GM23338 (cell line): ENCODE measurements at regions not wholly inside any gene's neighbourhood (a gene's known extent, or its start where the extent isn't known, plus 50 kb on each side); places are given as distances from the start of the nearest gene placed in this dataset.

ENCODE experiments used
- ATAC-seq: fragments of 200-7000 bp; cut with Tn5 transposase; 3 replicates; pipeline ENCODE4 v1.9.1; 2020
- DNase-seq: peaks from one replicate; pipeline ENCODE4 v3.0.0-alpha.2; 2015; ENCODE audit warnings: low spot score
- H2AFZ ChIP-seq: fragments of 200-600 bp; sonication (generic); 2 replicates; pipeline ENCODE4 v1.8.0; 2016; ENCODE audit warnings: antibody characterized with exemption, mild to moderate bottlenecking, moderate library complexity
- H3F3A ChIP-seq: fragments of 200-600 bp; sonication (generic); replicated peaks from 2 replicates; pipeline ENCODE4 v1.8.0; 2017; ENCODE audit warnings: antibody characterized with exemption, mixed run types, low read depth
- H3K27ac ChIP-seq: fragments of 200-600 bp; sonication (generic); 2 replicates; pipeline ENCODE4 v1.6.1; 2016; ENCODE audit warnings: low read depth
- H3K27me3 ChIP-seq: fragments of 200-600 bp; sonication (generic); 2 replicates; pipeline ENCODE4 v1.8.0; 2016; ENCODE audit warnings: mild to moderate bottlenecking, mixed run types, moderate library complexity; ENCODE audit not compliant: insufficient read depth
- H3K36me3 ChIP-seq: fragments of 200-600 bp; sonication (generic); 2 replicates; pipeline ENCODE4 v1.8.0; 2016; ENCODE audit warnings: mild to moderate bottlenecking; ENCODE audit not compliant: insufficient read depth
- H3K4me1 ChIP-seq: fragments of 200-600 bp; sonication (generic); 2 replicates; pipeline ENCODE4 v1.8.0; 2016; ENCODE audit warnings: mild to moderate bottlenecking, moderate library complexity; ENCODE audit not compliant: insufficient read depth
- H3K4me2 ChIP-seq: fragments of 200-600 bp; sonication (generic); 2 replicates; pipeline ENCODE4 v1.7.1; 2017; ENCODE audit warnings: mixed run types
- H3K4me3 ChIP-seq: fragments of 200-600 bp; sonication (generic); 2 replicates; pipeline ENCODE4 v1.6.1; 2016; ENCODE audit warnings: mixed run types
- H3K79me2 ChIP-seq: fragments of 200-600 bp; sonication (generic); replicated peaks from 2 replicates; pipeline ENCODE4 v1.8.0; 2017; ENCODE audit warnings: mild to moderate bottlenecking; ENCODE audit not compliant: insufficient read depth
- H3K9me2 ChIP-seq: fragments of 200-600 bp; sonication (generic); 2 replicates; pipeline ENCODE4 v1.8.0; 2017; ENCODE audit not compliant: insufficient read depth
- H4K20me1 ChIP-seq: fragments of 200-600 bp; sonication (generic); replicated peaks from 2 replicates; pipeline ENCODE4 v1.8.0; 2017; ENCODE audit warnings: mild to moderate bottlenecking; ENCODE audit not compliant: insufficient read depth
- H3K27ac Mint-ChIP-seq: 2 replicates; pipeline ENCODE4 v1.8.0; 2020; ENCODE audit warnings: inconsistent platforms, mild to moderate bottlenecking, moderate library complexity, mixed read lengths
- H3K27me3 Mint-ChIP-seq: 3 replicates; pipeline ENCODE4 v1.8.0; 2022; ENCODE audit warnings: low read depth, mild to moderate bottlenecking, moderate library complexity, mixed read lengths, inconsistent platforms; ENCODE audit not compliant: insufficient read depth, poor library complexity
- H3K36me3 Mint-ChIP-seq: 3 replicates; pipeline ENCODE4 v1.8.0; 2021; ENCODE audit warnings: low read depth, mild to moderate bottlenecking, inconsistent platforms, moderate library complexity, mixed read lengths
- H3K4me1 Mint-ChIP-seq: 3 replicates; pipeline ENCODE4 v1.8.0; 2020; ENCODE audit warnings: mild to moderate bottlenecking, inconsistent platforms, mixed read lengths
- H3K4me3 Mint-ChIP-seq: 3 replicates; pipeline ENCODE4 v1.8.0; 2021; ENCODE audit warnings: moderate library complexity, mild to moderate bottlenecking, inconsistent platforms, mixed read lengths
- H3K9me3 Mint-ChIP-seq: 3 replicates; pipeline ENCODE4 v1.8.0; 2020; ENCODE audit warnings: moderate library complexity, mild to moderate bottlenecking, inconsistent platforms, mixed read lengths
- CTCF ChIP-seq, 2 experiments: fragments of 200-600 bp in 1 of 2; sonication (generic) in 1 of 2; conservative IDR thresholded peaks; 2 replicates each; pipeline versions ENCODE4 v1.5.1 to v1.6.1; 2016 to 2017; ENCODE audit warnings: antibody characterized with exemption in 2 of 2, low read depth in 2 of 2, mild to moderate bottlenecking in 2 of 2, moderate library complexity in 1 of 2
- EZH2 ChIP-seq: fragments of 200-600 bp; sonication (generic); IDR thresholded peaks from one replicate; pipeline ENCODE4 v1.8.0; 2017; ENCODE audit warnings: antibody characterized with exemption, mild to moderate bottlenecking, low read depth; ENCODE audit not compliant: unreplicated experiment
- JUNB ChIP-seq: IDR thresholded peaks from one replicate; pipeline ENCODE4 v1.6.1; 2016; ENCODE audit warnings: antibody characterized with exemption; ENCODE audit not compliant: unreplicated experiment
- NANOG ChIP-seq: IDR thresholded peaks from 2 replicates; pipeline ENCODE4 v1.6.1; 2016; ENCODE audit warnings: antibody characterized with exemption, borderline replicate concordance
- POLR2AphosphoS5 ChIP-seq: IDR thresholded peaks from 2 replicates; pipeline ENCODE4 v1.6.1; 2016; ENCODE audit warnings: antibody characterized with exemption, low read depth
- STAT1 ChIP-seq: IDR thresholded peaks from one replicate; pipeline ENCODE4 v1.6.1; 2016; ENCODE audit warnings: antibody characterized with exemption; ENCODE audit not compliant: unreplicated experiment
- ZNF331 ChIP-seq: fragments of 250-450 bp; sonication (Bioruptor Pico); IDR thresholded peaks from 2 replicates; pipeline ENCODE4 v1.5.0; 2020; ENCODE audit warnings: low read depth, mild to moderate bottlenecking, moderate library complexity
- TF ChIP-seq, protein P1 (sequence below): IDR thresholded peaks from one replicate; pipeline ENCODE4 v1.6.1; 2018; ENCODE audit warnings: antibody characterized with exemption; ENCODE audit not compliant: unreplicated experiment
- TF ChIP-seq, protein P2 (sequence below): IDR thresholded peaks from 2 replicates; pipeline ENCODE4 v1.6.1; 2016; ENCODE audit warnings: antibody characterized with exemption

GRCh38 chr6:9398767-9399373 lies 963.5 kb upstream of the SLC35B3 start (continued):
- TF ChIP-seq CTCF (conservative IDR thresholded peaks at IDR 0.05; ENCODE audit: low read depth in 2 of 2): no peak

- H2AFZ ChIP-seq: peak overlapping the region; percentile 87; the same call in 1 of the 2 replicates
- H3K4me3 Mint-ChIP-seq: no peak overlapping the region
- H3F3A ChIP-seq: no peaks in the 10 kb centered on the region
- no peaks in the 10 kb centered on the region for H3K79me2 ChIP-seq
- H3K4me2 ChIP-seq: peak overlapping the region; percentile 58; the same call in 1 of the 2 replicates
- H3K27me3 Mint-ChIP-seq: no peaks in the 10 kb centered on the region
- ATAC-seq: peak; percentile 41
- peak; percentile 10 for DNase-seq
- H3K4me3 ChIP-seq: peak overlapping the region; percentile 42; the same call in 1 of the 2 replicates
- H3K9me2 ChIP-seq: no peaks in the 10 kb centered on the region
- no peaks in the 10 kb centered on the region for H4K20me1 ChIP-seq
- H3K36me3 Mint-ChIP-seq: no peaks in the 10 kb centered on the region
- no peaks in the 10 kb centered on the region for H3K9me3 Mint-ChIP-seq
- no peaks in the 10 kb centered on the region; the same call in 1 of the 2 replicates for H3K4me1 ChIP-seq
- no peaks in the 10 kb centered on the region for H3K36me3 ChIP-seq
- no peaks in the 10 kb centered on the region for H3K27me3 ChIP-seq
- no peak overlapping the region for H3K27ac Mint-ChIP-seq
- TF ChIP-seq, protein P1, sequence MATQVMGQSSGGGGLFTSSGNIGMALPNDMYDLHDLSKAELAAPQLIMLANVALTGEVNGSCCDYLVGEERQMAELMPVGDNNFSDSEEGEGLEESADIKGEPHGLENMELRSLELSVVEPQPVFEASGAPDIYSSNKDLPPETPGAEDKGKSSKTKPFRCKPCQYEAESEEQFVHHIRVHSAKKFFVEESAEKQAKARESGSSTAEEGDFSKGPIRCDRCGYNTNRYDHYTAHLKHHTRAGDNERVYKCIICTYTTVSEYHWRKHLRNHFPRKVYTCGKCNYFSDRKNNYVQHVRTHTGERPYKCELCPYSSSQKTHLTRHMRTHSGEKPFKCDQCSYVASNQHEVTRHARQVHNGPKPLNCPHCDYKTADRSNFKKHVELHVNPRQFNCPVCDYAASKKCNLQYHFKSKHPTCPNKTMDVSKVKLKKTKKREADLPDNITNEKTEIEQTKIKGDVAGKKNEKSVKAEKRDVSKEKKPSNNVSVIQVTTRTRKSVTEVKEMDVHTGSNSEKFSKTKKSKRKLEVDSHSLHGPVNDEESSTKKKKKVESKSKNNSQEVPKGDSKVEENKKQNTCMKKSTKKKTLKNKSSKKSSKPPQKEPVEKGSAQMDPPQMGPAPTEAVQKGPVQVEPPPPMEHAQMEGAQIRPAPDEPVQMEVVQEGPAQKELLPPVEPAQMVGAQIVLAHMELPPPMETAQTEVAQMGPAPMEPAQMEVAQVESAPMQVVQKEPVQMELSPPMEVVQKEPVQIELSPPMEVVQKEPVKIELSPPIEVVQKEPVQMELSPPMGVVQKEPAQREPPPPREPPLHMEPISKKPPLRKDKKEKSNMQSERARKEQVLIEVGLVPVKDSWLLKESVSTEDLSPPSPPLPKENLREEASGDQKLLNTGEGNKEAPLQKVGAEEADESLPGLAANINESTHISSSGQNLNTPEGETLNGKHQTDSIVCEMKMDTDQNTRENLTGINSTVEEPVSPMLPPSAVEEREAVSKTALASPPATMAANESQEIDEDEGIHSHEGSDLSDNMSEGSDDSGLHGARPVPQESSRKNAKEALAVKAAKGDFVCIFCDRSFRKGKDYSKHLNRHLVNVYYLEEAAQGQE: no peak
- no peak for TF ChIP-seq EZH2
- no peak for TF ChIP-seq POLR2AphosphoS5
- TF ChIP-seq STAT1: no peak
- H3K27ac ChIP-seq: no peak overlapping the region
- H3K4me1 Mint-ChIP-seq: peaks cover 5% of the 10 kb centered on the region; the same call in 1 of the 3 replicates
Measured at GRCh38 chr6:9398071-9398766, 962.9 kb upstream of the SLC35B3 start.

DNA sequence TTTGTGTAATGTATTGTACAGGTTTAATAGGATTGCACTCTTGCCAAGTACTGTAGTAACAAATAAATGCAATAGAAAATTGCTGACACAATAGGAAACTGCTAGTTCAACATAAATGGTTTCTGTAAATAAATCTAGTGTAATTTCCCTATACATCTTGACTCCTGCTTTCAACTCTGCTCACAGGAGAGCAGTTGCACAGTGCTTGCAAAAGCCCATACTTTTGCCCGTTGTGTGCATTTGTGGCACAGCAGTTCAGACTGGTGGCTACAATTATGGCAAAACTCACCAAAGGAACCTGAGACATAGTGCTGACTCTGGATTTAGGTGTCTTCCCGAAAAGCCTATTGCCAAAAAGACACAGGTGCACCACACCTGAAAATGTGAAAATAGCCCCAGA lies 953.3 kb upstream of the SLC35B3 start:
- H4K20me1 ChIP-seq: no peaks in the 10 kb centered on the region
- H3K36me3 ChIP-seq: no peaks in the 10 kb centered on the region
- Mint-ChIP-seq H3K27me3 (no peaks in the 10 kb centered on the region), H3K36me3 (no peaks in the 10 kb centered on the region), H3K27ac (no peak overlapping the region), H3K4me1 (no peaks in the 10 kb centered on the region), H3K9me3 (no peaks in the 10 kb centered on the region; the same call in 2 of the 3 replicates), H3K4me3 (no peak overlapping the region)
- H3K4me2 ChIP-seq: no peak overlapping the region
- no peaks in the 10 kb centered on the region for H3K4me1 ChIP-seq
- H2AFZ ChIP-seq: no peak overlapping the region
- H3K9me2 ChIP-seq: 0 out of 2 replicates have a peak, but pooled peaks cover 5% of the 10 kb centered on the region
- no peak for ATAC-seq
- H3K27ac ChIP-seq: no peak overlapping the region
- no peaks in the 10 kb centered on the region for H3K79me2 ChIP-seq
- DNase-seq: no peak
- H3K4me3 ChIP-seq: no peak overlapping the region
- H3K27me3 ChIP-seq: no peaks in the 10 kb centered on the region
- H3F3A ChIP-seq: no peaks in the 10 kb centered on the region
- TF ChIP-seq ZNF331 (no peak), NANOG (no peak), EZH2 (no peak), JUNB (no peak)
- TF ChIP-seq, protein P1: no peak
- TF ChIP-seq, protein P2, sequence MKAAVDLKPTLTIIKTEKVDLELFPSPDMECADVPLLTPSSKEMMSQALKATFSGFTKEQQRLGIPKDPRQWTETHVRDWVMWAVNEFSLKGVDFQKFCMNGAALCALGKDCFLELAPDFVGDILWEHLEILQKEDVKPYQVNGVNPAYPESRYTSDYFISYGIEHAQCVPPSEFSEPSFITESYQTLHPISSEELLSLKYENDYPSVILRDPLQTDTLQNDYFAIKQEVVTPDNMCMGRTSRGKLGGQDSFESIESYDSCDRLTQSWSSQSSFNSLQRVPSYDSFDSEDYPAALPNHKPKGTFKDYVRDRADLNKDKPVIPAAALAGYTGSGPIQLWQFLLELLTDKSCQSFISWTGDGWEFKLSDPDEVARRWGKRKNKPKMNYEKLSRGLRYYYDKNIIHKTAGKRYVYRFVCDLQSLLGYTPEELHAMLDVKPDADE: no peak
